ENCODE measurements at regions not wholly inside any gene's neighbourhood (a gene's known extent, or its start where the extent isn't known, plus 50 kb on each side); places are given as distances from the start of the nearest gene placed in this dataset.

GRCh38 chr11:97092823-97093222, 703.0 kb downstream of the JRKL start:
- TF ChIP-seq POLR2A (IDR thresholded peaks at IDR 0.05; ENCODE audit: low read depth, low read length) (no peak), MAX (IDR thresholded peaks at IDR 0.05; ENCODE audit: insufficient read depth, insufficient read length) (no peak), EZH2 (IDR thresholded peaks at IDR 0.05; ENCODE audit: borderline replicate concordance, low read depth, low read length, severe bottlenecking) (no peak), POLR2AphosphoS5 (IDR thresholded peaks at IDR 0.05; ENCODE audit: insufficient read depth, low read depth, low read length) (no peak), CTCF (IDR thresholded peaks at IDR 0.05; ENCODE audit: extremely low read depth in 1 of 2, insufficient read depth in 1 of 2, low read depth in 1 of 2, low read length in 2 of 2) (no peak)

Data from endothelial cell of umbilical vein (primary cell).